WTC11 (cell line): ENCODE measurements at regions not wholly inside any gene's neighbourhood (a gene's known extent, or its start where the extent isn't known, plus 50 kb on each side); places are given as distances from the start of the nearest gene placed in this dataset.
A peak's percentile ranks its signal among the peaks of the same experiment; 100 is the strongest.

Experiments
- ATAC-seq: fragments of 200-7000 bp; cut with Tn5 transposase; 2 replicates; pipeline ENCODE4 v1.10.0; 2021; ENCODE audit warnings: mild to moderate bottlenecking, moderate library complexity
- CTCF ChIA-PET: fragments of 300-600 bp; sonication (Branson Sonifier 250); formaldehyde crosslinking; loops from one replicate; lab custom pipeline; 2021; ENCODE audit warnings: antibody characterized with exemption; lab: Charles Lee
- POLR2A ChIA-PET: fragments of 350-600 bp; sonication (Branson Sonifier 250); formaldehyde crosslinking; loops from one replicate; lab custom pipeline; 2021; ENCODE audit warnings: antibody characterized with exemption; lab: Charles Lee
- DNase-seq: peaks from one replicate; pipeline ENCODE4 v3.0.0; 2021; ENCODE audit warnings: low spot score
- H3K27ac Mint-ChIP-seq: 2 replicates; pipeline ENCODE4 v1.8.0; 2021; ENCODE audit warnings: mixed read lengths
- H3K27me3 Mint-ChIP-seq: 2 replicates; pipeline ENCODE4 v1.8.0; 2021; ENCODE audit warnings: low read depth, mild to moderate bottlenecking, moderate library complexity, mixed read lengths
- H3K36me3 Mint-ChIP-seq: 2 replicates; pipeline ENCODE4 v1.8.0; 2021; ENCODE audit warnings: mixed read lengths
- H3K4me1 Mint-ChIP-seq: 2 replicates; pipeline ENCODE4 v1.8.0; 2022; ENCODE audit warnings: mixed read lengths
- H3K4me3 Mint-ChIP-seq: 2 replicates; pipeline ENCODE4 v1.8.0; 2021; ENCODE audit warnings: mild to moderate bottlenecking, moderate library complexity, mixed read lengths
- H3K9me3 Mint-ChIP-seq: 2 replicates; pipeline ENCODE4 v1.8.0; 2021; ENCODE audit warnings: mixed read lengths
- CBFB ChIP-seq: sonication (generic); formaldehyde crosslinking; IDR thresholded peaks from 2 replicates; pipeline ENCODE4 v1.8.1; 2022; ENCODE audit warnings: mild to moderate bottlenecking, low read depth, missing genetic modification reagents
- CREM ChIP-seq: sonication (generic); formaldehyde crosslinking; IDR thresholded peaks from 2 replicates; pipeline ENCODE4 v1.8.1; 2022; ENCODE audit warnings: mild to moderate bottlenecking, missing genetic modification reagents, moderate library complexity
- ELF4 ChIP-seq: sonication (generic); formaldehyde crosslinking; IDR thresholded peaks from 2 replicates; pipeline ENCODE4 v1.8.1; 2022; ENCODE audit warnings: low read depth, mild to moderate bottlenecking, moderate library complexity, missing genetic modification reagents
- FOXK1 ChIP-seq: sonication (generic); formaldehyde crosslinking; IDR thresholded peaks from 2 replicates; pipeline ENCODE4 v1.8.0; 2022; ENCODE audit warnings: mild to moderate bottlenecking, moderate library complexity, missing genetic modification reagents
- MXD4 ChIP-seq: fragments of 250-450 bp; sonication (Bioruptor Pico); IDR thresholded peaks from 2 replicates; pipeline ENCODE4 v1.8.0; 2021; ENCODE audit warnings: mild to moderate bottlenecking, moderate library complexity, borderline replicate concordance
- MYBL2 ChIP-seq: sonication (generic); formaldehyde crosslinking; IDR thresholded peaks from 2 replicates; pipeline ENCODE4 v1.8.1; 2023; ENCODE audit warnings: mild to moderate bottlenecking, moderate library complexity, missing genetic modification reagents
- NFE2L1 ChIP-seq: sonication (generic); formaldehyde crosslinking; IDR thresholded peaks from 2 replicates; pipeline ENCODE4 v1.8.1; 2023; ENCODE audit warnings: missing genetic modification reagents
- NFYB ChIP-seq: sonication (generic); formaldehyde crosslinking; conservative IDR thresholded peaks from 2 replicates; pipeline ENCODE4 v1.8.0; 2022; ENCODE audit warnings: low read depth, missing genetic modification reagents
- SMAD3 ChIP-seq: sonication (generic); formaldehyde crosslinking; IDR thresholded peaks from 2 replicates; pipeline ENCODE4 v1.8.0; 2022; ENCODE audit warnings: missing genetic modification reagents, mild to moderate bottlenecking, borderline replicate concordance
- ZNF121 ChIP-seq: sonication (generic); formaldehyde crosslinking; IDR thresholded peaks from 2 replicates; pipeline ENCODE4 v1.8.0; 2023; ENCODE audit warnings: missing genetic modification reagents
- ZNF219 ChIP-seq: sonication (generic); formaldehyde crosslinking; IDR thresholded peaks from 2 replicates; pipeline ENCODE4 v1.8.0; 2023; ENCODE audit warnings: missing genetic modification reagents, mild to moderate bottlenecking, borderline replicate concordance
- ZNF263 ChIP-seq: sonication (generic); formaldehyde crosslinking; IDR thresholded peaks from 2 replicates; pipeline ENCODE4 v1.8.1; 2022; ENCODE audit warnings: low read depth, mild to moderate bottlenecking, moderate library complexity, missing genetic modification reagents
- ZNF396 ChIP-seq: fragments of 250-450 bp; sonication (Bioruptor Pico); IDR thresholded peaks from 2 replicates; pipeline ENCODE4 v1.8.0; 2021; ENCODE audit warnings: mild to moderate bottlenecking, moderate library complexity, borderline replicate concordance
- ZNF416 ChIP-seq: fragments of 250-450 bp; sonication (Bioruptor Pico); IDR thresholded peaks from 2 replicates; pipeline ENCODE4 v1.9.0; 2021; ENCODE audit warnings: mild to moderate bottlenecking, inconsistent platforms
- ZNF671 ChIP-seq: fragments of 250-450 bp; sonication (Bioruptor Pico); IDR thresholded peaks from 2 replicates; pipeline ENCODE4 v1.8.0; 2021; ENCODE audit warnings: mild to moderate bottlenecking
- TF ChIP-seq, protein P1 (sequence below): sonication (generic); formaldehyde crosslinking; IDR thresholded peaks from 2 replicates; pipeline ENCODE4 v1.8.1; 2023; ENCODE audit warnings: mild to moderate bottlenecking, missing genetic modification reagents
- TF ChIP-seq, protein P2 (sequence below): sonication (generic); formaldehyde crosslinking; IDR thresholded peaks from 2 replicates; pipeline ENCODE4 v1.8.1; 2022; ENCODE audit warnings: mild to moderate bottlenecking, missing genetic modification reagents, moderate library complexity, borderline replicate concordance
- TF ChIP-seq, protein P3 (sequence below): fragments of 250-450 bp; sonication (Bioruptor Pico); IDR thresholded peaks from 2 replicates; pipeline ENCODE4 v1.9.0; 2021; ENCODE audit warnings: mild to moderate bottlenecking
- TF ChIP-seq, protein P4 (sequence below): sonication (generic); formaldehyde crosslinking; IDR thresholded peaks from 2 replicates; pipeline ENCODE4 v1.8.1; 2022; ENCODE audit warnings: missing genetic modification reagents, borderline replicate concordance
- TF ChIP-seq, protein P5 (sequence below): fragments of 250-450 bp; sonication (Bioruptor Pico); IDR thresholded peaks from 2 replicates; pipeline ENCODE4 v1.9.0; 2021; ENCODE audit warnings: mild to moderate bottlenecking, borderline replicate concordance

DNA sequence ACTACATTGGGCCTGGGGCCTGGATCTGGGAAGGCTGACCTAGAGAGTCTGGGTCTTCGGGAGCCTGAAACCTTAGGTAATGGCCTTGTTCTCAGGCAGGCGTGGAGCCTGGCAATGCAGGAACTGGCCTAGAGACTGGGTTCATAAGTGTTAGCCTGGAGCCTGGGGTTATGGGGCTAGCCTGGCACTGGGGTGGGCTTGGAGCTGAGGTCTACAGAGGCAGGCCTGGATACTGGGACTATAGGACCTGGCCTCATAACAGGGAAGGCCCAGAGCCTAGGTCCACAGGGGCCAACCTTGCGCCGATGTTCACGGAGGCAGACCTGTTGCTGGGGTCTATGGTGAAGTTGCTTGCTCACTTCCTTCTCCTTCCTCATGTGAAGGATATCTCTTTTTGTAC, 843.8 kb upstream of the GJE1 start (continued):
- TF ChIP-seq, protein P1, sequence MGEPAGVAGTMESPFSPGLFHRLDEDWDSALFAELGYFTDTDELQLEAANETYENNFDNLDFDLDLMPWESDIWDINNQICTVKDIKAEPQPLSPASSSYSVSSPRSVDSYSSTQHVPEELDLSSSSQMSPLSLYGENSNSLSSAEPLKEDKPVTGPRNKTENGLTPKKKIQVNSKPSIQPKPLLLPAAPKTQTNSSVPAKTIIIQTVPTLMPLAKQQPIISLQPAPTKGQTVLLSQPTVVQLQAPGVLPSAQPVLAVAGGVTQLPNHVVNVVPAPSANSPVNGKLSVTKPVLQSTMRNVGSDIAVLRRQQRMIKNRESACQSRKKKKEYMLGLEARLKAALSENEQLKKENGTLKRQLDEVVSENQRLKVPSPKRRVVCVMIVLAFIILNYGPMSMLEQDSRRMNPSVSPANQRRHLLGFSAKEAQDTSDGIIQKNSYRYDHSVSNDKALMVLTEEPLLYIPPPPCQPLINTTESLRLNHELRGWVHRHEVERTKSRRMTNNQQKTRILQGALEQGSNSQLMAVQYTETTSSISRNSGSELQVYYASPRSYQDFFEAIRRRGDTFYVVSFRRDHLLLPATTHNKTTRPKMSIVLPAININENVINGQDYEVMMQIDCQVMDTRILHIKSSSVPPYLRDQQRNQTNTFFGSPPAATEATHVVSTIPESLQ (CRISPR knock-in tag) = no peak
- no peak for TF ChIP-seq CREM (CRISPR knock-in tag)
- TF ChIP-seq, protein P2, sequence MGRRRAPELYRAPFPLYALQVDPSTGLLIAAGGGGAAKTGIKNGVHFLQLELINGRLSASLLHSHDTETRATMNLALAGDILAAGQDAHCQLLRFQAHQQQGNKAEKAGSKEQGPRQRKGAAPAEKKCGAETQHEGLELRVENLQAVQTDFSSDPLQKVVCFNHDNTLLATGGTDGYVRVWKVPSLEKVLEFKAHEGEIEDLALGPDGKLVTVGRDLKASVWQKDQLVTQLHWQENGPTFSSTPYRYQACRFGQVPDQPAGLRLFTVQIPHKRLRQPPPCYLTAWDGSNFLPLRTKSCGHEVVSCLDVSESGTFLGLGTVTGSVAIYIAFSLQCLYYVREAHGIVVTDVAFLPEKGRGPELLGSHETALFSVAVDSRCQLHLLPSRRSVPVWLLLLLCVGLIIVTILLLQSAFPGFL = no peak
- no peak for TF ChIP-seq ZNF219
- no peak for TF ChIP-seq NFYB (CRISPR knock-in tag)
- TF ChIP-seq SMAD3 (CRISPR knock-in tag) = no peak

DNA sequence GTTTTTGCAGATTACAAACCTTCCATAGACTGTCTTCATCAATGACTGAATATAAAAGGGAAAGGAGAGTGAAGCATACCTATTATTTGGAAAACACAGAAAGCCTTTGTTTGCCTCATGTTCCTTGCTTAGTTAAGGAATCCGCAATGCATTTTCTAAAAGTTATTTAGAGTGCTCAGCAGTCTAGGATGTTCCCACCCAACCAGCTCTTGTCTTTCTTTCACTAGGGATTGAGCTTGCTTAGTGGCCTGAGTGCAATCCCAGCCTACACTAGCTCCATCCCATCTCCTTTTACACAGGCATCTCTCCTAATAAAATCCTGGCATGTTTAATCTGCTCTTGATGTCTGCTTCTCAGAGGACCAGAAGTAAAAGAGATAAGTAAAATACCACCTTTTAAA, 850.5 kb upstream of the GJE1 start:
- Mint-ChIP-seq H3K9me3 (peaks cover 8% of the 10 kb centered on the region), H3K36me3 (peaks cover 5% of the 10 kb centered on the region; the same call in 1 of the 2 replicates), H3K4me3 (no peak overlapping the region), H3K27ac (no peak overlapping the region), H3K27me3 (no peaks in the 10 kb centered on the region), H3K4me1 (peaks cover 15% of the 10 kb centered on the region)
- no peak for TF ChIP-seq SMAD3 (CRISPR knock-in tag)
- TF ChIP-seq ZNF671 (CRISPR knock-in tag) = no peak
- no peak for TF ChIP-seq CBFB (CRISPR knock-in tag)
- TF ChIP-seq ZNF416 = no peak
- POLR2A ChIA-PET = interaction anchor here (1.0 kb wide), 1 partner anchor 15 kb away, joined by 4 read pairs; no protein-coding TSS in a partner anchor
- ATAC-seq (peak; percentile 69), DNase-seq (no peak)
- CTCF ChIA-PET = no interaction called here

DNA sequence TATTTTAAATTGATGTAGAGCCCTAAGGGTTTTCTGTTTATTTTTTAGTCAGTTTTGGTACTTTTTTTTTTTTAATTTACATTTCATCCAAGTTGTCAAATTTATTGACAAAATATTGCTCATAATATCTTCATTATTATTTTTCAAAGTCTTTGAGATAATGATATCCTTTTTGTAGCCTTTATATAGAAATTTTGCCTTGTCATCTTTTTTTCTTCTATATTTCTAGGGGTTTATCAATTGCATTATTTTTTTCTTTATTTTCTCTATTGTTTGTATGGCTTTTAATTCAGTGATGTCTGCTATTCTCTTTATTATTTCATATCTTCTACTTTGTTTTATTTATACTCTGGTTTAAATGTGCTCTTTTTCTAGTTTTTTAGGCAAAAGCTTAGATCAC, 863.0 kb upstream of the GJE1 start:
- POLR2A ChIA-PET = no interaction called here
- TF ChIP-seq ZNF121 (CRISPR knock-in tag) = no peak
- no peak for TF ChIP-seq ELF4 (CRISPR knock-in tag)
- TF ChIP-seq FOXK1 = no peak
- TF ChIP-seq, protein P3, sequence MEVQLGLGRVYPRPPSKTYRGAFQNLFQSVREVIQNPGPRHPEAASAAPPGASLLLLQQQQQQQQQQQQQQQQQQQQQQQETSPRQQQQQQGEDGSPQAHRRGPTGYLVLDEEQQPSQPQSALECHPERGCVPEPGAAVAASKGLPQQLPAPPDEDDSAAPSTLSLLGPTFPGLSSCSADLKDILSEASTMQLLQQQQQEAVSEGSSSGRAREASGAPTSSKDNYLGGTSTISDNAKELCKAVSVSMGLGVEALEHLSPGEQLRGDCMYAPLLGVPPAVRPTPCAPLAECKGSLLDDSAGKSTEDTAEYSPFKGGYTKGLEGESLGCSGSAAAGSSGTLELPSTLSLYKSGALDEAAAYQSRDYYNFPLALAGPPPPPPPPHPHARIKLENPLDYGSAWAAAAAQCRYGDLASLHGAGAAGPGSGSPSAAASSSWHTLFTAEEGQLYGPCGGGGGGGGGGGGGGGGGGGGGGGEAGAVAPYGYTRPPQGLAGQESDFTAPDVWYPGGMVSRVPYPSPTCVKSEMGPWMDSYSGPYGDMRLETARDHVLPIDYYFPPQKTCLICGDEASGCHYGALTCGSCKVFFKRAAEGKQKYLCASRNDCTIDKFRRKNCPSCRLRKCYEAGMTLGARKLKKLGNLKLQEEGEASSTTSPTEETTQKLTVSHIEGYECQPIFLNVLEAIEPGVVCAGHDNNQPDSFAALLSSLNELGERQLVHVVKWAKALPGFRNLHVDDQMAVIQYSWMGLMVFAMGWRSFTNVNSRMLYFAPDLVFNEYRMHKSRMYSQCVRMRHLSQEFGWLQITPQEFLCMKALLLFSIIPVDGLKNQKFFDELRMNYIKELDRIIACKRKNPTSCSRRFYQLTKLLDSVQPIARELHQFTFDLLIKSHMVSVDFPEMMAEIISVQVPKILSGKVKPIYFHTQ (CRISPR knock-in tag) = no peak
- no peak for TF ChIP-seq NFE2L1 (CRISPR knock-in tag)
- TF ChIP-seq MXD4 = no peak
- TF ChIP-seq MYBL2 (CRISPR knock-in tag) = no peak
- TF ChIP-seq, protein P4, sequence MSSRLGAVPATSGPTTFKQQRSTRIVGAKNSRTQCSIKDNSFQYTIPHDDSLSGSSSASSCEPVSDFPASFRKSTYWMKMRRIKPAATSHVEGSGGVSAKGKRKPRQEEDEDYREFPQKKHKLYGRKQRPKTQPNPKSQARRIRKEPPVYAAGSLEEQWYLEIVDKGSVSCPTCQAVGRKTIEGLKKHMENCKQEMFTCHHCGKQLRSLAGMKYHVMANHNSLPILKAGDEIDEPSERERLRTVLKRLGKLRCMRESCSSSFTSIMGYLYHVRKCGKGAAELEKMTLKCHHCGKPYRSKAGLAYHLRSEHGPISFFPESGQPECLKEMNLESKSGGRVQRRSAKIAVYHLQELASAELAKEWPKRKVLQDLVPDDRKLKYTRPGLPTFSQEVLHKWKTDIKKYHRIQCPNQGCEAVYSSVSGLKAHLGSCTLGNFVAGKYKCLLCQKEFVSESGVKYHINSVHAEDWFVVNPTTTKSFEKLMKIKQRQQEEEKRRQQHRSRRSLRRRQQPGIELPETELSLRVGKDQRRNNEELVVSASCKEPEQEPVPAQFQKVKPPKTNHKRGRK = no peak
- TF ChIP-seq, protein P5, sequence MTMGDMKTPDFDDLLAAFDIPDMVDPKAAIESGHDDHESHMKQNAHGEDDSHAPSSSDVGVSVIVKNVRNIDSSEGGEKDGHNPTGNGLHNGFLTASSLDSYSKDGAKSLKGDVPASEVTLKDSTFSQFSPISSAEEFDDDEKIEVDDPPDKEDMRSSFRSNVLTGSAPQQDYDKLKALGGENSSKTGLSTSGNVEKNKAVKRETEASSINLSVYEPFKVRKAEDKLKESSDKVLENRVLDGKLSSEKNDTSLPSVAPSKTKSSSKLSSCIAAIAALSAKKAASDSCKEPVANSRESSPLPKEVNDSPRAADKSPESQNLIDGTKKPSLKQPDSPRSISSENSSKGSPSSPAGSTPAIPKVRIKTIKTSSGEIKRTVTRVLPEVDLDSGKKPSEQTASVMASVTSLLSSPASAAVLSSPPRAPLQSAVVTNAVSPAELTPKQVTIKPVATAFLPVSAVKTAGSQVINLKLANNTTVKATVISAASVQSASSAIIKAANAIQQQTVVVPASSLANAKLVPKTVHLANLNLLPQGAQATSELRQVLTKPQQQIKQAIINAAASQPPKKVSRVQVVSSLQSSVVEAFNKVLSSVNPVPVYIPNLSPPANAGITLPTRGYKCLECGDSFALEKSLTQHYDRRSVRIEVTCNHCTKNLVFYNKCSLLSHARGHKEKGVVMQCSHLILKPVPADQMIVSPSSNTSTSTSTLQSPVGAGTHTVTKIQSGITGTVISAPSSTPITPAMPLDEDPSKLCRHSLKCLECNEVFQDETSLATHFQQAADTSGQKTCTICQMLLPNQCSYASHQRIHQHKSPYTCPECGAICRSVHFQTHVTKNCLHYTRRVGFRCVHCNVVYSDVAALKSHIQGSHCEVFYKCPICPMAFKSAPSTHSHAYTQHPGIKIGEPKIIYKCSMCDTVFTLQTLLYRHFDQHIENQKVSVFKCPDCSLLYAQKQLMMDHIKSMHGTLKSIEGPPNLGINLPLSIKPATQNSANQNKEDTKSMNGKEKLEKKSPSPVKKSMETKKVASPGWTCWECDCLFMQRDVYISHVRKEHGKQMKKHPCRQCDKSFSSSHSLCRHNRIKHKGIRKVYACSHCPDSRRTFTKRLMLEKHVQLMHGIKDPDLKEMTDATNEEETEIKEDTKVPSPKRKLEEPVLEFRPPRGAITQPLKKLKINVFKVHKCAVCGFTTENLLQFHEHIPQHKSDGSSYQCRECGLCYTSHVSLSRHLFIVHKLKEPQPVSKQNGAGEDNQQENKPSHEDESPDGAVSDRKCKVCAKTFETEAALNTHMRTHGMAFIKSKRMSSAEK (CRISPR knock-in tag) = no peak
- TF ChIP-seq ZNF396 (CRISPR knock-in tag) = no peak
- no peak for TF ChIP-seq ZNF263 (CRISPR knock-in tag)
- no peak for TF ChIP-seq ZNF219
- H3K4me1 Mint-ChIP-seq = peaks cover 23% of the 10 kb centered on the region
- CTCF ChIA-PET = no interaction called here
- no peaks in the 10 kb centered on the region for H3K27me3 Mint-ChIP-seq
- H3K9me3 Mint-ChIP-seq = peaks cover 9% of the 10 kb centered on the region; the same call in 1 of the 2 replicates
- DNase-seq (no peak), ATAC-seq (no peak)
- peaks cover 9% of the 10 kb centered on the region for H3K36me3 Mint-ChIP-seq
- no peak overlapping the region for H3K4me3 Mint-ChIP-seq
- H3K27ac Mint-ChIP-seq = no peak overlapping the region
